ENCODE measurements at regions not wholly inside any gene's neighbourhood (a gene's known extent, or its start where the extent isn't known, plus 50 kb on each side); places are given as distances from the start of the nearest gene placed in this dataset.

DNA sequence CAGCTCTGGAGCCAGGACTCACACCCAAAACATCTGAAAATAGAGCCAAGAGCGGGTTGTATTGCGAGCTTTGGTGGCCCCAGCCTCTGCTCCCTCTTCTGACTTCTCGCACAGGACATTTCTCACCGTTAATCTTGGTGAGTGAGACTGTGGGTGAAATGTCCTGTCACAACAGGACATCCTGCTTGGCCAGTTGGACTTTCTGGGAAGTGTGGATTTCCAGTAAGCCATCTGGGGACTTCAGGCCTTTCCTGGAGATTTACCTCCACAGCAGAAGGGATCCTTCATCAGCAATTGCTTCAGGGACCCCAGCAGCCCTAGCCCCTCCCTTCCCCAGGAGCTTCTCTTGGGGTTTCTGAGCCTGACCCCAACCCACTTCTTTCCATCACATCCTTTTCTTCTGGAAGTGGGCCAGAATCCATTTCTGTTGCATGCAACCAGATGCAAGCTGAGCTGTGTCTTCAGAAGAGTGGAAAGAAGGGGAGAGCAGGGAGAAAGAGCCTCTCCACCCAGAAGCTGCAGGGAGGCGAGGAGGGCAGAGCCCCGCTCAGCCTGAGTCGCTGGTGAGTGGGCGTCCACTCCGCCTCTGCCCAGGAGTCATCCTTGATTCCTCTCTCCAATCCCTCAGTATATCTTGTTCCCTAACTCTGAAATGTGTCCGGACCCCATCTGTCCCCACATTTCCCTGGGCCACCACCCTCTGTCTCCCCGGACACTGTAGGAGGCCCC is 50.3 kb upstream of the GADD45G start:
- no peak for DNase-seq (ENCODE audit: low spot score)

- DNase-seq (ENCODE audit: low spot score), result no peak
Measured at GRCh38 chr9:89553451-89554010, 51.3 kb upstream of the GADD45G start.

DNA sequence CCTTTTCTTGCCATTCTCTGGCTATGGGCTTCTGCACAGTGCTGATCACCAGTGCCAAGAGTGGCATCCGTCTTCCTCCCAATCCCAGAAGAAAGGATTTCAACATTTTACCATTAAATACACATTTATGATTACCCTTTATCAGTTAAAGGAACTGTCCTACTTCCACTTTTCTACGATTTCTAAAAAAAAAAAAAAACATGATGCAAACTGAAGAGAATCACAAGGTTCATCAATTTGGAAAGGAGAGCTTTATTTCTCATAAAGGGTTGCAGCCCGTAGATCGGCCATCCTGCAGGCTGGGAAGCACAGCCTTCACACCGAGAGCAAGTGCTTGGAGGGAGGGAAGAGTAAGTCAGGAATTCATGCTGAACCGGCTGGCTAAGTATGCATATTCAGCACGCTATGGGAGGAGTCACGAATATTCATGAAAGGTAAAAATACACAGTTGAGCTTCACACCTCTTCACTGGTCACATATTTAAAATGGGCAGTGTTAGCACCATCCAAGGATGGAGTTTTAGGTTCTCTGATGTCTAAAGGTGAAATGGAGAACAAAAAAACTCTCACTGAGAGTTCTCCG is 52.5 kb upstream of the SEMA4D start:
- no peak for DNase-seq (ENCODE audit: low spot score)

- peak; percentile 82 for DNase-seq (ENCODE audit: low spot score)
Measured at GRCh38 chr9:89549031-89549644, 51.2 kb upstream of the SEMA4D start.

GRCh38 chr9:89548071-89548638 is 50.2 kb upstream of the SEMA4D start:
- no peak for DNase-seq (ENCODE audit: low spot score)
